ENCODE measurements at regions not wholly inside any gene's neighbourhood (a gene's known extent, or its start where the extent isn't known, plus 50 kb on each side); places are given as distances from the start of the nearest gene placed in this dataset.

DNA sequence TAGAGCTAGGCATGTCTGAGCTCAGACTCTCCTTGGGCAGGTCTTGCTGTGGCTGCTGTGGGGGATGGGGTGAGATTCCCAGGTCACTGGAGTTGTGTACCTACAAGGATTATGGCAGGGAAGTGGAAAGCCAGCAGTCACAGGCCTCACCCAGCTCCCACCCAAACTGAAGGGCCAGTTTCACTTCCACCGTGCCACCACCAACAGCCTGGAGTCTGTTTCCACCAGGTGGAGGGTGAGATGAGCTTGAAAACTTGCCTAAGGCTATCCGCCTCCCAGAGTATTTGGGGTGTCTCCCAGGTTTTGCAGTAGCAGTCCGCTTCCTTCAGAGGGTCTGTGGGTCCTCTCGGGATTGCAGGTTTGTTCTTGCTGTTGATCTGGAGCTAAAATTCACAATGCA lies 327.7 kb downstream of the PTPRC start:
- Histone ChIP-seq H3K27me3 (no peaks in the 10 kb centered on the region), H3K36me3 (no peaks in the 10 kb centered on the region), H3K4me3 (no peak overlapping the region), H3K4me1 (no peaks in the 10 kb centered on the region), H3K27ac (no peak overlapping the region), H3K9me3 (no peaks in the 10 kb centered on the region)
- DNase-seq (ENCODE audit: extremely low spot score in 2 of 2) = no peak
- intact Hi-C loops (cut with DNase I) = no loop called here
- TF ChIP-seq, protein P1, sequence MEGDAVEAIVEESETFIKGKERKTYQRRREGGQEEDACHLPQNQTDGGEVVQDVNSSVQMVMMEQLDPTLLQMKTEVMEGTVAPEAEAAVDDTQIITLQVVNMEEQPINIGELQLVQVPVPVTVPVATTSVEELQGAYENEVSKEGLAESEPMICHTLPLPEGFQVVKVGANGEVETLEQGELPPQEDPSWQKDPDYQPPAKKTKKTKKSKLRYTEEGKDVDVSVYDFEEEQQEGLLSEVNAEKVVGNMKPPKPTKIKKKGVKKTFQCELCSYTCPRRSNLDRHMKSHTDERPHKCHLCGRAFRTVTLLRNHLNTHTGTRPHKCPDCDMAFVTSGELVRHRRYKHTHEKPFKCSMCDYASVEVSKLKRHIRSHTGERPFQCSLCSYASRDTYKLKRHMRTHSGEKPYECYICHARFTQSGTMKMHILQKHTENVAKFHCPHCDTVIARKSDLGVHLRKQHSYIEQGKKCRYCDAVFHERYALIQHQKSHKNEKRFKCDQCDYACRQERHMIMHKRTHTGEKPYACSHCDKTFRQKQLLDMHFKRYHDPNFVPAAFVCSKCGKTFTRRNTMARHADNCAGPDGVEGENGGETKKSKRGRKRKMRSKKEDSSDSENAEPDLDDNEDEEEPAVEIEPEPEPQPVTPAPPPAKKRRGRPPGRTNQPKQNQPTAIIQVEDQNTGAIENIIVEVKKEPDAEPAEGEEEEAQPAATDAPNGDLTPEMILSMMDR (IDR thresholded peaks at IDR 0.05) = no peak
- TF ChIP-seq POLR2A (IDR thresholded peaks at IDR 0.05) = no peak
- no peak for TF ChIP-seq POLR2AphosphoS5 (IDR thresholded peaks at IDR 0.05; ENCODE audit: insufficient read depth in 1 of 2, low read depth in 1 of 2)

DNA sequence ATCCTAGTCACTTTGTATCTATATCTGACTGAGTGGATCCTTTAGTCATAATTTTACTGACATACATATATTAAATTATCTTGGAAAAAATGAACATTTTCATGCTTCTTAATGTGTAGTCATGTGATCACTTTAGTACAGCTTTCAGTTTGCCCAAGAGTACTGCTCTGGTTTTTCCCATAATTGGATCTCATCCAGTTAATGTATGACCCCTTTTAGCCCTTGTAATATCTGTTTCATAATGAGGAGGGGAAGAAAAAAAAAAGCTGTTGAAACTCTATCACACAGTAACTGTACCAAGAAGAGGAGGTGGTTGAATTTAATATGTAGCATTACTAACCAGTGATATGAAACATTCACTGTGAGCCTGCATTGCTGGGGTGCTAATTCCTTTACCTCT lies 328.7 kb downstream of the PTPRC start:
- TF ChIP-seq POLR2A (IDR thresholded peaks at IDR 0.05) = no peak
- no peak for TF ChIP-seq POLR2AphosphoS5 (IDR thresholded peaks at IDR 0.05; ENCODE audit: insufficient read depth in 1 of 2, low read depth in 1 of 2)
- TF ChIP-seq, protein P1 (IDR thresholded peaks at IDR 0.05) = no peak
- H3K27ac ChIP-seq = no peak overlapping the region
- intact Hi-C loops (cut with DNase I) = no loop called here

DNA sequence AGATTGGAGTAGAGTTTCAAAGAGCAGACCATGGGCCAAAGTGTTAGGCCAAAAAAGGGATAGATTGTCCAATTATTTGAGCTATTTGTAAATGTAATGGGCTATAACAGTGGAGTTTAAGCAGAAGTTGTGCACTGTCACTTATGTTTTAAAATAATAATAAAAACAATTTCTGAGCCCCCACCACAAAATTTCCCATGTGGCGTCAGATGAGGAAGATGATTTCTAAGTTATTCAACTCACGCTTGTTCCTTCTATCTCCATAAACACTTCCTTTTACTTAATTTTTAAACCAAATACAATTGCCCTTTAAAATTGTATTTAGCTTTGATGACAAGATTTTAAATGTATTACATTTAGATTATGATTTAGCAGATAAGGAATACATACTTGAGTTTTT lies 330.0 kb downstream of the PTPRC start:
- H3K9me3 ChIP-seq = no peaks in the 10 kb centered on the region
- intact Hi-C loops (cut with DNase I) = no loop called here
- no peaks in the 10 kb centered on the region for H3K27me3 ChIP-seq
- TF ChIP-seq POLR2AphosphoS5 (IDR thresholded peaks at IDR 0.05; ENCODE audit: insufficient read depth in 1 of 2, low read depth in 1 of 2) = no peak
- H3K27ac ChIP-seq = no peak overlapping the region
- DNase-seq (ENCODE audit: extremely low spot score in 2 of 2) = no peak
- H3K4me1 ChIP-seq = no peaks in the 10 kb centered on the region
- no peak overlapping the region for H3K4me3 ChIP-seq
- H3K36me3 ChIP-seq = no peaks in the 10 kb centered on the region

More for the DNA sequence above, 328.7 kb downstream of the PTPRC start:
- no peak overlapping the region for H3K4me3 ChIP-seq
- no peak for DNase-seq (ENCODE audit: extremely low spot score in 2 of 2)
- no peaks in the 10 kb centered on the region for H3K9me3 ChIP-seq
- H3K4me1 ChIP-seq = no peaks in the 10 kb centered on the region
- H3K36me3 ChIP-seq = no peaks in the 10 kb centered on the region
- no peaks in the 10 kb centered on the region for H3K27me3 ChIP-seq

DNA sequence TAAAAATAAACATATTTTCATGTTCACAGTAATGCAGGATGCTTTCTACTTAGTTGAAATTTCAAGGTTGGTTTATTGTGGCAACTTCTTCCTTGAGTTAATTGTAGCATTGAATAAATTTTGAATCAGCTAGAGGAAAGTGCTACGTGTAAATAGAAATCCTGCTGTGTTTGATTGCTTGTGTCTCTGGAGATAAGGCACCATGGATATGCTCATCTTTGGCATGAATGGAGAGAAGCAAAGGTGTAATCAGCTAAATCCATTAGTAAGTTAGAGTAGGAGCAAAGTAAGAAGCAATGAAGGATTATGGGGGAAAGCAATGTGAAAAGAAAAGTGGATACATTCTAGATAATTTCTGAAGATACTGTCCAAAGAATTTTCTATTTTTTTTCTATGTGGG lies 331.1 kb downstream of the PTPRC start:
- Histone ChIP-seq H3K4me3 (no peak overlapping the region), H3K36me3 (no peaks in the 10 kb centered on the region), H3K4me1 (no peaks in the 10 kb centered on the region), H3K27me3 (no peaks in the 10 kb centered on the region), H3K9me3 (no peaks in the 10 kb centered on the region), H3K27ac (no peak overlapping the region)
- no peak for DNase-seq (ENCODE audit: extremely low spot score in 2 of 2)
- TF ChIP-seq POLR2AphosphoS5 (IDR thresholded peaks at IDR 0.05; ENCODE audit: insufficient read depth in 1 of 2, low read depth in 1 of 2) (no peak), POLR2A (IDR thresholded peaks at IDR 0.05) (no peak)
- TF ChIP-seq, protein P1 (IDR thresholded peaks at IDR 0.05) = no peak
- intact Hi-C loops (cut with DNase I) = no loop called here

DNA sequence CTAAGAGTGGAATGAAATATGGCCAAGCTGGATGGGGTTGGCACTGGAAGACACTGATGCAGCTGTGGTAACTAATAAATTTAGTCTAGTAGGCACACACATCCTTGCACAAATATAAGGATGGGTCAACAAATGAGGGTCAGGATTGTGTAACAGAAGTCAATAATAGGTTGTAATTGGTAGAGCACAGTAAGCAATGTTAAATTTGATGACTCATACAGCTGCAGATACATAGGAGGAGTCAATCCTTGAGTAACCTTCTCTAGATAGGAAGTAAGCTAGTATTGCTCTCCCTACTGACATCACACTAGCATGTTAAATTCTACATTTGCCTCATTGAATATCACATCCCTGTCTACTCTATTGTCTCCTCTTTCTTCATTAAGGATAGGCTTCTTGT lies 332.1 kb downstream of the PTPRC start:
- Histone ChIP-seq H3K4me1 (no peaks in the 10 kb centered on the region), H3K9me3 (no peaks in the 10 kb centered on the region), H3K4me3 (no peak overlapping the region), H3K36me3 (no peaks in the 10 kb centered on the region), H3K27me3 (no peaks in the 10 kb centered on the region), H3K27ac (no peak overlapping the region)
- no peak for DNase-seq (ENCODE audit: extremely low spot score in 2 of 2)
- intact Hi-C loops (cut with DNase I) = no loop called here
- TF ChIP-seq POLR2AphosphoS5 (IDR thresholded peaks at IDR 0.05; ENCODE audit: insufficient read depth in 1 of 2, low read depth in 1 of 2) (no peak), POLR2A (IDR thresholded peaks at IDR 0.05) (no peak)
- TF ChIP-seq, protein P1 (IDR thresholded peaks at IDR 0.05) = no peak

DNA sequence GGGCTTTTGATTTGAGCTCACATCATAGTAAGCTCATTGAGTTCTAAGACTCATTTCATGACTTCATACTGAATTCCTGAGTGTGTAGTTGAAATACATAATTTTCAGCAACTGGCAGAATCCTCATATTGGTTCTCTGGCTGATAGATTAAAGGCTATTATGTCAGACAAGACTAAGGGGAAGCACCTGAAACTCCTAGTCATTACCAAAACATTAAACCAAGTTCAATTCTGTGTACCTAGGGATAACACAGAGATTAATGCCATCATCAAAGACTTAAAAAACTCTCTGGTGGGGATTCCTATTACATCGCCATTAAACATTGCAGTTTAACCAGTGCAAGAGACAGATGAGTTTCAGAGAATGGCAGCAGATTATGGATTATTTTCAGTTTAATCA lies 339.1 kb downstream of the PTPRC start:
- Histone ChIP-seq H3K4me3 (no peak overlapping the region), H3K36me3 (no peaks in the 10 kb centered on the region), H3K4me1 (no peaks in the 10 kb centered on the region), H3K9me3 (no peaks in the 10 kb centered on the region), H3K27ac (no peak overlapping the region), H3K27me3 (no peaks in the 10 kb centered on the region)
- intact Hi-C loops (cut with DNase I) = no loop called here
- no peak for DNase-seq (ENCODE audit: extremely low spot score in 2 of 2)
- TF ChIP-seq, protein P1 (IDR thresholded peaks at IDR 0.05) = no peak
- TF ChIP-seq POLR2AphosphoS5 (IDR thresholded peaks at IDR 0.05; ENCODE audit: insufficient read depth in 1 of 2, low read depth in 1 of 2) (no peak), POLR2A (IDR thresholded peaks at IDR 0.05) (no peak)

Measured in vagina (tissue), 2 donors.